Thoracic aorta (tissue), 2 donors: ENCODE measurements at regions not wholly inside any gene's neighbourhood (a gene's known extent, or its start where the extent isn't known, plus 50 kb on each side); places are given as distances from the start of the nearest gene placed in this dataset.

ENCODE experiments used
- ATAC-seq: fragments of 150-250 bp; one replicate; pipeline ENCODE4 v1.8.0; 2017; ENCODE audit warnings: low read depth; ENCODE audit not compliant: insufficient number of reproducible peaks, low FRiP score
- DNase-seq: peaks from one replicate; pipeline ENCODE4 v3.0.0-alpha.2; 2020; ENCODE audit warnings: low spot score
- H3K27ac ChIP-seq, 2 donors: fragments of 200-600 bp; sonication (generic); 1 replicate in 1 of 2; 2 replicates in 1 of 2; pipeline ENCODE4 v1.5.1; 2016; ENCODE audit warnings: mild to moderate bottlenecking in 2 of 2, moderate library complexity in 2 of 2
- H3K27me3 ChIP-seq: fragments of 200-600 bp; sonication (generic); replicated peaks from 2 replicates; pipeline ENCODE4 v1.6.0; 2016; ENCODE audit warnings: mild to moderate bottlenecking; ENCODE audit not compliant: insufficient read depth
- H3K36me3 ChIP-seq: fragments of 200-600 bp; sonication (generic); one replicate; pipeline ENCODE4 v1.5.1; 2016
- H3K4me1 ChIP-seq, 2 donors: fragments of 200-600 bp; sonication (generic); 1 replicate in 1 of 2; 2 replicates in 1 of 2; pipeline versions ENCODE4 v1.5.1 to v1.6.0; 2016; ENCODE audit warnings: low read depth in 2 of 2, mild to moderate bottlenecking in 1 of 2; ENCODE audit not compliant: control insufficient read depth in 1 of 2
- H3K4me3 ChIP-seq: fragments of 200-600 bp; sonication (generic); 2 replicates; pipeline ENCODE4 v1.5.1; 2016; ENCODE audit warnings: mild to moderate bottlenecking
- H3K9me3 ChIP-seq: fragments of 200-600 bp; sonication (generic); 2 replicates; pipeline ENCODE4 v1.5.1; 2016
- CTCF ChIP-seq: fragments of 200-600 bp; sonication (generic); IDR thresholded peaks from one replicate; pipeline ENCODE4 v1.5.1; 2019; ENCODE audit warnings: antibody characterized with exemption

GRCh38 chr3:159632128-159632527 is 356.5 kb upstream of the IL12A start:
- Histone ChIP-seq H3K4me1 (no peaks in the 10 kb centered on the region), H3K36me3 (no peaks in the 10 kb centered on the region), H3K27ac (no peak overlapping the region), H3K27me3 (no peaks in the 10 kb centered on the region), H3K9me3 (no peaks in the 10 kb centered on the region), H3K4me3 (no peak overlapping the region)
- no peak for TF ChIP-seq CTCF
- no peak for DNase-seq
- ATAC-seq: no peak

- no peak for ATAC-seq
- TF ChIP-seq CTCF: no peak
- no peaks in the 10 kb centered on the region for H3K36me3 ChIP-seq
Measured at GRCh38 chr3:159632851-159633250, 355.8 kb upstream of the IL12A start.

GRCh38 chr3:159634483-159634882 is 354.2 kb upstream of the IL12A start:
- Histone ChIP-seq H3K27ac (no peak overlapping the region), H3K27me3 (no peaks in the 10 kb centered on the region), H3K36me3 (no peaks in the 10 kb centered on the region), H3K4me3 (no peak overlapping the region), H3K9me3 (no peaks in the 10 kb centered on the region), H3K4me1 (no peaks in the 10 kb centered on the region)
- ATAC-seq (no peak), DNase-seq (no peak)
- TF ChIP-seq CTCF: no peak

More at GRCh38 chr3:159632851-159633250, 355.8 kb upstream of the IL12A start:
- Histone ChIP-seq H3K4me3 (no peak overlapping the region), H3K9me3 (no peaks in the 10 kb centered on the region), H3K27me3 (no peaks in the 10 kb centered on the region), H3K27ac (no peak overlapping the region), H3K4me1 (no peaks in the 10 kb centered on the region)
- no peak for DNase-seq

- H3K27me3 ChIP-seq: no peaks in the 10 kb centered on the region
- H3K27ac ChIP-seq: no peak overlapping the region
- TF ChIP-seq CTCF: no peak
- H3K4me3 ChIP-seq: no peak overlapping the region
- no peak for DNase-seq
- H3K36me3 ChIP-seq: no peaks in the 10 kb centered on the region
- H3K9me3 ChIP-seq: no peaks in the 10 kb centered on the region
- H3K4me1 ChIP-seq: no peaks in the 10 kb centered on the region
- no peak for ATAC-seq
Measured at GRCh38 chr3:159635047-159635641, 353.5 kb upstream of the IL12A start.

GRCh38 chr3:159637883-159638542 is 350.6 kb upstream of the IL12A start:
- no peak overlapping the region for H3K27ac ChIP-seq
- H3K36me3 ChIP-seq: no peaks in the 10 kb centered on the region
- ATAC-seq (no peak), DNase-seq (no peak)
- H3K27me3 ChIP-seq: no peaks in the 10 kb centered on the region
- no peaks in the 10 kb centered on the region for H3K4me1 ChIP-seq
- no peaks in the 10 kb centered on the region for H3K9me3 ChIP-seq
- no peak for TF ChIP-seq CTCF
- no peak overlapping the region for H3K4me3 ChIP-seq
